HG03571 (cell line): ENCODE measurements at regions not wholly inside any gene's neighbourhood (a gene's known extent, or its start where the extent isn't known, plus 50 kb on each side); places are given as distances from the start of the nearest gene placed in this dataset.
"Not testable (repeated sequence)": the region's sequence is repeated elsewhere in the genome, so short reads cannot be mapped to it uniquely, and the experiment has no call there.

Experiments
- ATAC-seq: cut with Tn5 transposase; IDR thresholded peaks from one replicate; pipeline ENCODE4 v1.9.1; 2021; ENCODE audit not compliant: unreplicated experiment

DNA sequence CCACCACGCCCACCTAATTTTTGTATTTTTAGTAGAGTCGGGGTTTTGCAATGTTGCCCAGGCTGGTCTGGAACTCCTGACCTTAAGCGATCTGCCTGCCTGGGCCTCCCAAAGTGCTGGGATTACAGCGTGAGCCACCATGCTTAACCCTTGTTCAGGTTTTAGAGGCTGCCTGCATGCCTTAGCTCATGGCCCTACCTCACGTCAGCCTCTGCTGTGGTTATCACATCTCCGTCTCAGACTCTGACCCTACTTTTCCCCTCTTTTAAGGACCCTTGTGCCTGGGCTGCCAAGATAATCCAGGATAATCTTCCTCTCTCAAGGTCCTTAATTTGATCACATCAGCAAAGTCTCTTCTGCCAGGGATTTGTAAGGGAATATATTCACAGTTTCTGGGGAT, 98.2 kb upstream of the PMAIP1 start:
- no peak for ATAC-seq

DNA sequence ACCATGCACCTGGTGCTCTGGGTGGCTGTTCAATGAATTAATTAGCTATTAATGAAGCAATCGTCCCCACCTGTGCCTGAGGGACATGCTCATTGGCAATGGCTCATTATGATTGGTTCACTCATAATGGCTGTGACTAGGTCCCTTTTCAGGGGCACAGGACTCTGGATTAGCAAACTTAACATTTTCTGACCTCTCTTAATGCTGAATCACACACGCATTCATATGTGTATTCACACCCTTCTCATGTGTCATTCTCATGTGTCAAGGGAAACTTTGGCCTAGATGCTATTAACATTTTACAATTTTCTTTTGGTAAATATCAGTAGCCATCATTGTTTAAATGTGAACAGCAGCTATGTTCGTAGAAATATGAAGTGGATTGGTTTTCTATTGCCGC, 98.9 kb upstream of the PMAIP1 start:
- ATAC-seq: no peak

DNA sequence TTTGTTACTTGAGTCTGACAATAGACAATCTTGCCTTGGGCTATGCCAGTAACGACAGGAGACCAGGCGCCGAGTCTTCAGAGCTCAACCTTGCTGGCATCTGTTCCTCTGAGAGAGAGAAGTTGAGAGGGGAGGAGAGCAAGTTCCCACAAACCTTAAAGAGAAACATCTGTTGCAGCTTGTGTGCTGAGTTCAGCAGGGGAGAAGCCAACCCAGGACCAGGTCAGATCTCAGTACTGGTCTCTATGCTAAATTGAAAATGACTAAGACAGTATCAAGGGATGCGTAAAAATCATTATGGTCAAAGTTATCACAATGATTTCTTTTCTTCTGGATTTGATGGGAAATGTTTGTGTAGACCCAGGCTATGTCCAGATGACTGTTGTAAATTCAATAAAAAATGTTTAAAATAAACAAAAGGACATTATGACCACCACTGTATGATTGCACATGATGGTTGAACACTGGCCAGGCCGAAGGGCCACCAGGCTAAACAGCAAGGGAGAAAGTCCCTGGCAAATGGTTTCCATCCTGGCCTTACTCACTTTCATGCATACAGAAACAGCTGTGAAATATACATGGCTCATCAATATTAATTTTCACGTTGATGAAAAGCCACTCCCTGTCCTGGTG, 100.3 kb upstream of the PMAIP1 start:
- ATAC-seq: no peak

GRCh38 chr18:59795882-59796281, 98.7 kb upstream of the CCBE1 start:
- ATAC-seq: no peak

DNA sequence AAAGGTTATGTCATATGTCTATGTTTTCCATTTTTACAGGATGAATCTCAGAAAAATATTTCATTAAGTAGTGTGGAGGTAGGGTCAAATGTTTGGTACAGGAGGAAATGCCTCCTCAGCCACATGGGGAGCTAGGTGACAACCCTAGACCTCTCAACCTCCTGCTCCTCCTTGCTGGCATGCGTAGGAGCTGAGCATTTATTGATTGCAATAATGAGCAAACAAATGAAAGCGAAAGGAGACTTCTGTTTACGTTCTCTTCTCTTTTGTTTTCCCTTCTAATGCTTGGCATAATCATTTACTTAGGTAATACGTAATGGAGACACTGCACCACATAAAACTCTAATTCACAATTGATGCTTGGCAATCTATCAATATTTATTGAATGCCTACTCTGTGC, 95.1 kb upstream of the CCBE1 start:
- ATAC-seq: no peak

DNA sequence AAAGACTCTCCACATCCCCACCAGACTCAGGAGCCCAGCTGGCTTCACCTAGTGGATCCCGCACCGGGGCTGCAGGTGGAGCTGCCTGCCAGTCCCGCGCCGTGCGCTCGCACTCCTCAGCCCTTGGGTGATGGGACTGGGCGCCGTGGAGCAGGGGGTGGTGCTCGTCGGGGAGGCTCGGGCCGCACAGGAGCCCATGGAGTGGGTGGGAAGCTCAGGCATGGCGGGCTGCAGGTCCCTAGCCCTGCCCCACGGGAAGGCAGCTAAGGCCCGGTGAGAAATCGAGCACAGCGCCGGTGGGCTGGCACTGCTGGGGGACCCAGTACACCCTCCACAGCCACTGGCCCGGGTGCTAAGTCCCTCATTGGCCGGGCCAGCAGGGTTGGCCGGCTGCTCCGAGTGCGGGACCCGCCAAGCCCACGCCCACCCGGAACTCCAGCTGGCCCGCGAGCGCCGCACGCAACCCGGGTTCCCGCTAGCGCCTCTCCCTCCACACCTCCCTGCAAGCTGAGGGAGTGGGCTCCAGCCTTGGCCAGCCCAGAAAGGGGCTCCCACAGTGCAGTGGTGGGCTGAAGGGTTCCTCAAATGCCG, 93.2 kb upstream of the CCBE1 start:
- ATAC-seq: not testable (repeated sequence)

DNA sequence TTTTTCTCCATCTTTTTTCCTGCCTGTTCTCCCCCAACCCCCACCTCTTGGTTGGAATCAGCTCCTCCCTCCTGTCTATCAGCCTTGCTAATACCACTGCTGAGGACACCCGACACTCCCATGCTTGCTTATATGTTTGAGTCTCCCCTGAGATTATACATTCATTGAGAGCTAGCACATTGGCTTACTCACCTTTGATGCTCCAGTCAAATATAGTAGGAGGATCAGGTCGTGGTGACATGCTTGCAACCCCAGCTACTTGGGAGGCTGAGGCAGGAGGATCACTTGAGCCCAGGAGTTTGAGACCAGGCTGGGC, 91.5 kb upstream of the CCBE1 start:
- no peak for ATAC-seq

DNA sequence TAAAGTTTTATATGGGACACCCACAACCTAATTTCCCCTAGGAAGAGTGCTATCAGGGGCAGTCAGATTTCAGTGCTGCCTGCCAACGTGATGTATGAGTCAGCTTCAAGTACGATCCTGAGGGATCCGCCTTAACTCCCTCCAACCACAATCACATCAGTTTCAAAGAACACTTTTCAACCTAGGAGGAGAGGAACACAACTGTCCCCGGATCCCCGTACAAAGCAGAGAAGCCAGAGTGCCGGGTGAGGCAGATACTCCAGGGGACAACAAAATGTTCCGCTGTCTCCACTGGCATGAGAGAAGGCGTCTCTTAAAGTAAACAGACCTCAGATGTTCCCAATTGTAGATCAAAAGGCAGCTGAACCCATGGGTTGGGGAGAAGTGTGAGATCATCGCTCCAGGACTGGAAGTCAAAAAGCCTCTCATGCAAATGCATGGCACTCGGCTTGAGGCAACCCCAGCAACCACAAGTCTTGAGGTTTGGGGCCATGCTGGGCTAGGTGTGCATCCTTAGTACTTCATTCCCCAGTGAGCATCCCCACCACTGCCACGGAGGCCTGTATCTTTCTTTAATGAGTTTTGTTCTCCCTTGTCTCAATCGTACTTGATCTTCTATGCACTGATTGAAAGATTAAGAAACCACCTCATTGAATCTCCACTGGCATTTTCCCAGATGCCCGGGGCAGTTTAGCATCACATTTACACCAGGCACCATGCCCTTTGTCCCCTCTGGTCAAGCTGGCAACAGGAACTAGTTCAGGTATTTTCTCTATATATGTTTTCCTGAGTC, 91.0 kb upstream of the CCBE1 start:
- ATAC-seq: no peak

- no peak for ATAC-seq
Measured at GRCh38 chr18:59784694-59785093, 87.5 kb upstream of the CCBE1 start.

- ATAC-seq: peak; percentile 81
Measured at GRCh38 chr18:59783138-59783537, 85.9 kb upstream of the CCBE1 start.

GRCh38 chr18:59779979-59780378, 82.8 kb upstream of the CCBE1 start:
- no peak for ATAC-seq

GRCh38 chr18:59778434-59778833, 81.2 kb upstream of the CCBE1 start:
- ATAC-seq: no peak

GRCh38 chr18:59777636-59778035, 80.4 kb upstream of the CCBE1 start:
- ATAC-seq: no peak

DNA sequence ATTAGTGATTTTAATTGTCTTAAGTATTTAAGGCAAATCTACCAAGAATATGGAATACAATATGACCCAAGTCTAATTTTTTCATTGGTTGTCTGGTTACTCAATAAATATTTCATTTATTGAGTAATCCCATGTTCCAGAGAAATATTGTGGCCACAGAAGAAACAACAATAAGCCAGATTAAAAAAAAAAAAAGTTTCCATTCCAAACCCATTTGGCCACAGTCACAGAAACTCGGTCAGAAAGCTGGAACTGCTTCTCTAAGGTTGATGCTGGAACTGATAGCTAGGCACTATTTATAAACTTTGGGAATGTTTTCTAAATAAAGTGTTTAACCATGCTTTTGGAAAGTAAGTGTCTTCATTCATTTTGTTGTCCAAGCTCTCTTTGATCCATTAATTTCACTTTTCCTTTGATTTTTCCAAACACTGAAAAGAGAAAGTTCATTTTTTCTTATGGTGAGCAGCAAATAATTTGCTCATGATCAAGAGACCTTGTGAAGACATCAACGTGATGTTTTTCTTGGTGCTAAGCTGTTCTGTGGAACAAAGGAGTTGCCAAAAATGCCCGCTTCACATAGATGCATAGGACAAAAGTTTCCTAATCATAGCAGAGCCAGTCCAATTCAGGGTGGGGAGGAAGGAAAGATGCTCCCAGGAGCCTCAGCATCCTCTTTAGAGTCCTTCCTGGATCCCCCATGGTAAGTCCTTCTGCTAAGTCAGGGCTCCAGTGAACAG, 72.1 kb upstream of the CCBE1 start:
- no peak for ATAC-seq

GRCh38 chr18:59768409-59768808, 71.2 kb upstream of the CCBE1 start:
- ATAC-seq: no peak

- no peak for ATAC-seq
Measured at GRCh38 chr18:59767732-59768131, 70.5 kb upstream of the CCBE1 start.

DNA sequence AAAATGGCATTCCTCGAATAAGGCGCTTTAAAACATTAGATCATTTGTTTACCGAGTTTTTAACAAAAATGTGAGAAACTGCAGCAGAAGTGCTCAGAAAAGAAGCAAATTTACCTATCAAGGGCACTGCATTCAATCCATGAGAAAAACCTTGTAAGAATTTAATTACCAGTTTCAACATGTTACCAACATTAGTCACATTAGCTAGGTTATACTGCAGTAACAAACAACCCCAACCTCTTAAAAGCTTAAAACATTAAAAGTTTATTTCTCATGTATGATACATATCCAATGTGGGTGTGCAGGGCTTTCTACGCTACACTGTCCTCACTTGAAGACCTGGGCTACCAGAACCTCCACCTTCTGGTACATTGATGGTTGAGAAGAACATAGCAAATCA, 68.1 kb upstream of the CCBE1 start:
- no peak for ATAC-seq

DNA sequence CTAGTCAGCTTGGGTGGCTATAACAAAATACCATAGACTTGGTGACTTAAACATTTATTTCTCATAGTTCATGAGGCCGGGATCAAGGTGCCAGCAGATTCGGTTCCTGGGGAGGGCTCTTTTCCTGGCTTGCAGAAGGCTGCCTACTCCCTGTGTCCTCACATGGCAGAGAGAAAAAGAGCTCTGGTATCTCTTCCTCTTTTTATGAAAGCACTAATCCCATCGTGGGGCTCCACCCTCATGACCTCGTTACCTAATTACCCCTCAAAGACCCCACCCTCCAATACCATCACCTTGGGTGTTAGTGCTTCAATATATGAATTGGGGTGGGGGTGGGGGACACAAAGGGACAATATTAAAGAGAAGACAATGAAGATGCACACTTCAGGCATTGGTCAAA, 67.1 kb upstream of the CCBE1 start:
- no peak for ATAC-seq

- no peak for ATAC-seq
Measured at GRCh38 chr18:59763541-59764136, 66.4 kb upstream of the CCBE1 start.

DNA sequence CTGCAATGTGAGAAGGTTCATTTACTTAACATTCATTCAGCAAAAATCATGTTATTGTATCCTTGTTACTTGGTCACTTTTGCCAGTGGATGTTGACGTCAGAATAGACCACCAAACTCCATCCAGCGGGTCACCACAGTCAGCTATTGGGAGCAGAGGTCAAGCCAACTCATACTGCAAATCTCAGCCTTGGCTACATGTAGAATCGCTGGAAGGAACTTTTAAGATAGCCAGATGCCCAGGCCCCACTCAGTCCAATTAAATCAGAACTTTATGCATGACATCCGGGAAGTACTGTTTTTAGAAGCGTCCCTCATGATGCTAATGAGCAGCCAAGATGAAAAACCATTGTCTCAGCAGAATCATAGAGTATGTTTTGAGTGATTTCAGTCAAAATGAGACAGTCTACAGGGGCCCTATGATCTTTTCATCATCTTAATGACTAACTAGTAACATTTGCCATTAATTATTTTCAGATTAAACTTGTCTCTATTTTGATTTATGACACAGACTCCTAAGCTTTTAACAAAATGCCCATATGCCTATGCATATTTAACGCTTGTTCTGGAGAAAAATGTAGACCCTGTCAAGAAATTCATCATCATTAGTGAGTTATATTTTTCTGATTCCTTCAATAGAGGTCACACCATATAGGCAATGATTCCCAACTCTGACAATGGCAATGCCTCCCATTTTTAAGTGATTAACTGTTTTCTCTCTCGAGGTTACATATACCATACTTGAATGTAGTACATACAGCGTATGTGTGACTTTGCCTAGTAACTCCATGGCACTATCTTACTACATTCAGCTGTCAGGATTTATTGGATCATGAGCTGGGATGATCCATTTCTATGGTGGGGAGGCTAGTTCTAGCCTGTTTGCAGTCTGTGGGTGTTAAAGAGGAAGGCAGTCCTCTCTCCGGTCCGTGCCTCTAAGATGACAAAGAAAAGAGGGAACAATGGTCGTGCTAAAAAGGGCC, 63.7 kb upstream of the CCBE1 start:
- no peak for ATAC-seq
